Suprapubic skin (tissue), 4 donors: ENCODE measurements at regions not wholly inside any gene's neighbourhood (a gene's known extent, or its start where the extent isn't known, plus 50 kb on each side); places are given as distances from the start of the nearest gene placed in this dataset.

ENCODE experiments used
- DNase-seq, 2 donors: peaks; one replicate each; pipeline ENCODE4 v3.0.0-alpha.2; 2019; ENCODE audit warnings: low spot score in 2 of 2
- H3K27ac ChIP-seq: fragments of 200-600 bp; sonication (generic); one replicate; pipeline ENCODE4 v1.5.1; 2019
- H3K27me3 ChIP-seq: fragments of 200-600 bp; sonication (generic); one replicate; pipeline ENCODE4 v1.5.1; 2019
- H3K36me3 ChIP-seq: fragments of 200-600 bp; sonication (generic); one replicate; pipeline ENCODE4 v1.5.1; 2019
- H3K4me1 ChIP-seq: fragments of 200-600 bp; sonication (generic); one replicate; pipeline ENCODE4 v1.5.1; 2019
- H3K4me3 ChIP-seq: fragments of 200-600 bp; sonication (generic); one replicate; pipeline ENCODE4 v1.5.1; 2019; ENCODE audit warnings: mild to moderate bottlenecking
- H3K9me3 ChIP-seq: fragments of 200-600 bp; sonication (generic); one replicate; pipeline ENCODE4 v1.5.1; 2019
- CTCF ChIP-seq, 2 donors: fragments of 200-600 bp in 1 of 2; fragments of 450-650 bp in 1 of 2; sonication (generic) in 1 of 2; IDR thresholded peaks; one replicate each; pipeline ENCODE4 v1.5.1; 2016 to 2019; ENCODE audit warnings: antibody characterized with exemption in 2 of 2, mild to moderate bottlenecking in 1 of 2, moderate library complexity in 1 of 2
- EP300 ChIP-seq: sonication (generic); formaldehyde crosslinking; IDR thresholded peaks from one replicate; pipeline ENCODE4 v1.6.1; 2017; ENCODE audit warnings: antibody characterized with exemption
- POLR2A ChIP-seq, 2 donors: fragments of 450-650 bp; IDR thresholded peaks; one replicate each; pipeline ENCODE4 v1.6.1; 2017; ENCODE audit warnings: antibody characterized with exemption in 2 of 2, mild to moderate bottlenecking in 2 of 2, moderate library complexity in 2 of 2
- POLR2AphosphoS5 ChIP-seq, 3 donors: sonication (generic); formaldehyde crosslinking; IDR thresholded peaks; one replicate each; pipeline ENCODE4 v1.6.1; 2017; ENCODE audit warnings: antibody characterized with exemption in 3 of 3
- WGBS: methylation state at CpG from one replicate; pipeline ENCODE4 v1.1.5; 2018; 5-methylcytosine and 5-hydroxymethylcytosine counted together

DNA sequence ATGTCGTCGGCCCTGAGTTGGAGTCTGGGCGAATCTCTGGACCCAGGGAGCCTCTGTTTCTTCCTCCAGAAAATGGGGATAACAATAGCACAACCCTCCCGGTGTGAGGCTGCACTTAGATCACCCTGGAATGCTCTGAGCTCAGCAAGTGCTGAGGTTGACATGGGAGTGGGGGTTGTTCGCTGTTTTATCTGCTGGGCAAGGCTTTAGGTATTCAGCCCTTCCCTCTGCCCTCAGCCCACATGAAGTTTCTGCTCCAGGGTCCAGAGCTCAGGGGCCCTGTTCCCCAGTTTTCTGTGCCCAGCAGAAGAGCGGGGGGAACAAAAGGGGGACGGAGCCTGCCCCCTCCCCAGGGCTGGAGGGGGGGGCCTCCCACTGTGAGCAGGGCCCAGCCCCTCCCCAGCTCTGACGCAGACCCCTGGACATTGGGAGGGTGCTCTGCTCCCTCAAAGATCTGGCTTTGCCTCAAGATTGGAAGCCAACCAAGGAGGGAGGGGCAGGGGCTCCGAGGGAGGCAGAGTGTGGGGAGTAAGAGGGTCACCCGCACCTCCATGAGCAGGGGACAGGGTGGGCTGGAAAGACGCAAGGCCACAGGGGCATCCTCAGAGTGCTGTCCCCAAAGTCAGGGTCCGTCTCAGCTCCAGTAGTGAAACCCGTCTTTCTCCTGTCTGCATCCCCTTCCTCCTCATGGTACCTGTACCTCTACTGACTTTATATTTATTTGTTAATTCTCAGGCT lies 215.6 kb downstream of the C9orf50 start:
- no peaks in the 10 kb centered on the region for H3K9me3 ChIP-seq
- no peak overlapping the region for H3K4me3 ChIP-seq
- no peak for DNase-seq
- WGBS, result 81% methylated on average over 10 of the region's 13 CpGs
- no peaks in the 10 kb centered on the region for H3K27me3 ChIP-seq
- TF ChIP-seq POLR2AphosphoS5 (IDR thresholded peaks at IDR 0.05) (no peak), CTCF (IDR thresholded peaks at IDR 0.05) (no peak), POLR2A (IDR thresholded peaks at IDR 0.05) (no peak), EP300 (no peak)
- no peaks in the 10 kb centered on the region for H3K36me3 ChIP-seq
- H3K27ac ChIP-seq, result no peak overlapping the region
- peaks cover 65% of the 10 kb centered on the region for H3K4me1 ChIP-seq

GRCh38 chr9:129404621-129405020 lies 216.3 kb downstream of the C9orf50 start:
- TF ChIP-seq CTCF (IDR thresholded peaks at IDR 0.05) (no peak), POLR2AphosphoS5 (IDR thresholded peaks at IDR 0.05) (no peak), EP300 (no peak), POLR2A (IDR thresholded peaks at IDR 0.05) (no peak)
- WGBS, result 85% methylated on average over 5 of the region's 8 CpGs
- Histone ChIP-seq H3K27me3 (no peaks in the 10 kb centered on the region), H3K27ac (no peak overlapping the region), H3K36me3 (no peaks in the 10 kb centered on the region), H3K4me1 (peaks cover 65% of the 10 kb centered on the region), H3K4me3 (no peak overlapping the region), H3K9me3 (no peaks in the 10 kb centered on the region)
- DNase-seq, result no peak

DNA sequence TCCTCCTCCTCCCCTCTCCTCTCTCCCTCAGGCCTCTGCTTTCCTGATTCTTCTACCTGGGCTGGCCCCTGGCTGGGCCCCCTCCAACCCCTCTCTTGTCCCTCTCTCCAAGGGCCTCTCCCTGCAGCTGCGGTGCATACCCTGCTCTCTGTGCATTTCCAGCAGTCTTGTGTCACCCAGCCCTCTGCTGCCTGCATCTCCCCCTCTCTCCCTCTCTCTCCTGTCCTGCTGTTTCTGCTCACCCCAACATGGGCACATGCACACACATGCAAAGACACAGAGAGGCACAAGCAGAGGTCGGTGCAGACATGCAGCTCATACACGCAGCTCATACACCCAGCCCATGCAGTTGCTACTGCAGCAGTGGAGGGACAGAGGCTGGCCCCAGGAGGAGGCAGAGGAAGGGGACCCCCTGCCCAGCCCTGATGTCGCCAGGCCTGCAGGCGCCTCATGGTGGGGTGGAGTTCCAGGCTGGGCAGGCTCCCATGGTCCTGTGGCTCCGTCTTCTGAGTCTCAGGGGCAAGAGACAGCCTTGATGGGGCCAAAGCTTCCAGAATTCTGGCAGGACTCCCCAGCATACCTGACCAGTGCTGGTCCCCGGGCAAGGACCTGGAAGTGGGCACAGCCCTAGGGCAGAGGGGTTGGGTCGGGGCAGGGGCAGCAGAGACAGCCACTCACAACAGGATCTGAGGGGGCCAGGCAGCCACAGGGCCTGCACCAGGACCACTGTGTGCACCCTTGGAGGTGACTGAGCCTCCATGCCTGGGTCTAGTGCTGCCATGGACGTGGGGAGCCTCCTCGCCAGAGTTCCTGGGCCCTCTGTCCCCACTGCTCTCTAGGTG lies 216.9 kb downstream of the C9orf50 start:
- Histone ChIP-seq H3K9me3 (no peaks in the 10 kb centered on the region), H3K27ac (no peak overlapping the region), H3K4me1 (peaks cover 64% of the 10 kb centered on the region), H3K36me3 (no peaks in the 10 kb centered on the region), H3K27me3 (no peaks in the 10 kb centered on the region), H3K4me3 (no peak overlapping the region)
- 74% methylated on average over 7 of the region's 10 CpGs for WGBS
- DNase-seq, result no peak
- TF ChIP-seq EP300 (no peak), POLR2AphosphoS5 (IDR thresholded peaks at IDR 0.05) (no peak), CTCF (IDR thresholded peaks at IDR 0.05) (no peak), POLR2A (IDR thresholded peaks at IDR 0.05) (no peak)

DNA sequence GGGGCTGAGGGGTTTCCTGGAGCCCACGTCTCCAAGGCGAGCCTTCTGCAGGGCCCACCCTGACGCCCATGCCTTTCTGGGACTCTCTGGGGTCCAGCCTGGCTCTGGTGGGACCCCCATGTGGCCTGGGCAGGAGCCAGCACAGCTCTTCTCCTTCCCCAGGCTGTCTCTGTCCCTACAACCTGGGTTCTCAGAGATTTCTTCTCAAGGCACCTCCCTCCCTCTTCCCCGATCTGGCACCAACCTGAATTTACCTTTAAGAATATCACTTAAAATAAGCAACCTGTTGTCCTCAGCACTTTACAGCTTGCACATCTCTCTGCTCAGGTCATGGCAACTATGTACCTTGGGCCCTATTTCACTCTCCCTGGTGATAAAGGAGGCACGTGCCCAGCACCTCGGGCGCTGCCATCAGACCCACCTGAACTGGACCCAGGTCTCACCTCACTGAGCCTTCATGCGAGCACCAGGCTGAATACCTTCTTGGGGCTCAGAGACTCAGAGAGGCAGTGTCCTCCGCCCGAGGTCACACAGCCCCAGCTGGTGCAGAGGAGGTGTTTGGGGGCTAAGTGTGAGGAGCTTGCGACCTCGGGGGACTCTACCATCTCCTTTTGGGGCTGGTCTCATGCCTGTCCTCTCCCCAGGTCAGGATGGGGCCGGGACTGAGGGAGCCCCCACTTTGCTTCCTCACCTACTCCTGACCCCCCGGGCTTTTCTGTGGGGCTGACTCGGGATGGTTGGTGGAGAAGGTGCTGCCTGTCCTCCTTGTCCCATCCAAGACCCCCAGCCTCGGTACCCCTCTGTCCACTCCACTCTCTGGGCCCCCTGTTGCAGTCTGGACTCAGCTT lies 217.7 kb downstream of the C9orf50 start:
- TF ChIP-seq POLR2A (IDR thresholded peaks at IDR 0.05), result no peak
- no peak for TF ChIP-seq POLR2AphosphoS5 (IDR thresholded peaks at IDR 0.05)
- TF ChIP-seq EP300, result no peak
- TF ChIP-seq CTCF (IDR thresholded peaks at IDR 0.05), result no peak
- Histone ChIP-seq H3K4me3 (no peak overlapping the region), H3K27me3 (no peaks in the 10 kb centered on the region), H3K4me1 (peaks cover 56% of the 10 kb centered on the region), H3K27ac (no peak overlapping the region), H3K9me3 (no peaks in the 10 kb centered on the region), H3K36me3 (no peaks in the 10 kb centered on the region)
- 76% methylated on average over 10 of the region's 16 CpGs for WGBS
- DNase-seq, result no peak
